H1 (cell line): ENCODE measurements at regions not wholly inside any gene's neighbourhood (a gene's known extent, or its start where the extent isn't known, plus 50 kb on each side); places are given as distances from the start of the nearest gene placed in this dataset.

ENCODE experiments used
- CHD7 ChIP-seq: fragments of 300-600 bp; sonication (generic); IDR thresholded peaks from 2 replicates; pipeline ENCODE4 v1.7.1; 2012; ENCODE audit warnings: low read length, moderate library complexity, mild to moderate bottlenecking, inconsistent platforms; ENCODE audit not compliant: insufficient replicate concordance
- KDM5A ChIP-seq: fragments of 200-600 bp; IDR thresholded peaks from 2 replicates; pipeline ENCODE4 v1.7.1; 2012; ENCODE audit warnings: mild to moderate bottlenecking, low read length, inconsistent platforms, mixed read lengths
- TF ChIP-seq, protein P1 (sequence below): IDR thresholded peaks from 2 replicates; pipeline ENCODE4 v1.6.1; 2012; ENCODE audit warnings: inconsistent platforms

DNA sequence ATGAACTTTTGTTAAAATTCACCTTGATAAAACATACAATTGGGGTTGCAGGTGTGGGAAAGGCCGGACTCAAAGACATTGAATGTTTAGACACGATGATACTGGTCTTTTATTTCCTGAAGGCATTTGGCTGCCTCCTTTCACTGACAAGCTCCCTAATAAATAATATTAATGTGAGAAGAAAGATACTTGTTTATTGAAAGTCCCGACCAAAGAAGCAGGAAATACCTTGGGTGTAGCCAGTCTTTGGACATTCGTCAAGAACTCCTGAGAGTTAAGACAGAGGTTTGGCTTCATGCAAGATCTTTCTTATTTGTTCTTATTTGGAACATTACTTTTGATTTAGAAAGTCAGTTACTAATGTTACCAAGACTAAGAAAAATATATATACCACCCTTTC, 1133.8 kb upstream of the SEL1L start (continued):
- no peak for TF ChIP-seq CHD7
- TF ChIP-seq KDM5A, result no peak
- TF ChIP-seq, protein P1, sequence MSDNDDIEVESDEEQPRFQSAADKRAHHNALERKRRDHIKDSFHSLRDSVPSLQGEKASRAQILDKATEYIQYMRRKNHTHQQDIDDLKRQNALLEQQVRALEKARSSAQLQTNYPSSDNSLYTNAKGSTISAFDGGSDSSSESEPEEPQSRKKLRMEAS, result no peak
